COLO668 (cell line): ENCODE measurements at regions not wholly inside any gene's neighbourhood (a gene's known extent, or its start where the extent isn't known, plus 50 kb on each side); places are given as distances from the start of the nearest gene placed in this dataset.
A peak's percentile ranks its signal among the peaks of the same experiment; 100 is the strongest.

ENCODE experiments used
- DNase-seq: peaks from one replicate; lab custom pipeline; 2025; ENCODE audit not compliant: unreplicated experiment; lab: John Stamatoyannopoulos, UW

DNA sequence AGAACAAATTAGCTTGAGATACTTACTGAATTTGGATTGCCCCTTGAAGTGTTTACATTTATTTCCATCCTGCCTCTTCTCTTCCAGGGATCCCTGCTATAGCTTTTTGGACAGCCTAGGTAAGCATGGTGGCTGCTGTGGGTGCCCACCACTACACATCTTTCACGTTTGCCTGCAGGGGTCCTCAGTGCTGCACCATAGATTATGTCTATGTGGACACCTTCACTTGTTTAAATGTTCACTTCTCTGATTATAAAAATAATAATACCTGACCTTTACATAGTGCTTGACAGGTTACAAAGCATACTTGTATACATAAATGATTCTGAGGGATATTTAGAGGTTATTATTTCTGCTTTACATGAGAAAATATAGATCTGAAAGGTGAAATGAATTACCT, 67.9 kb upstream of the SLC4A4 start:
- peak; percentile 45 for DNase-seq

DNA sequence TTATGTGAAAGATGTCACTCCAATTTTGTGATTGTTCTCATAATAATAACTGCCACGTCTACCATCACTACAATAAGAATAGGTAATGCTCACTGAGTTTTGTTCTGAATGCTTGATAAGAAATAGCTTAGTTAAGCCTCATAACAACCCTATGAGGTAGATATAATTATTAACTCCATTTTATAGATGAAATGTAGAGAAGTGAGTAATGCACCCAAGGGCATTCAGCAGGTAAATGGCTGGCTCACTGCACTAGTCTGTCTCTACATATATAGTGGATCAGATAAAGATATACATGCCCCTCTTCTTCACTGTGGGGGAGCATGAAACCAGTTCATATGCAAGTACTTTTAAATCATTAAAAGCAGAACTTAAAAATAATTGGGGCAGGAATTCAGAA, 65.8 kb upstream of the SLC4A4 start:
- DNase-seq: no peak

DNA sequence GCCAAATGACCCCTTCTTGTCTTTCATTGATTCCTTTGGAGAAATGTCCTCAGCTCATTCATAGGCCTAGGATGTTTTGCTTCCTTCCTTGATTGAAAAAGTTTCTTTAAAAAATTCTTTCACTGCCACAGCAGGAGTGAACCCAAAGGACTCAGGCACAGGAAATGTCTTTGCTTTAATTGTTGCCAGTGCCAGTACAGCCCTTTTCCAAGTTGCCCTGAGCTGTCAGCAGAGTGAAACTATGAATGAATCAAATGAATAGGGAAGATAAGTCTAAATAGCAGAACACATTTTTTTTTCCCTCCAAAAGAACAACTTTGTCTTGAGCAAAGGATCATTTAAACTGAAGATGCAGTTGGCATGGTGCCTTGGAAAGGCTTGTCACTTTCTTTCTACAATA, 63.8 kb upstream of the SLC4A4 start:
- DNase-seq: no peak

DNA sequence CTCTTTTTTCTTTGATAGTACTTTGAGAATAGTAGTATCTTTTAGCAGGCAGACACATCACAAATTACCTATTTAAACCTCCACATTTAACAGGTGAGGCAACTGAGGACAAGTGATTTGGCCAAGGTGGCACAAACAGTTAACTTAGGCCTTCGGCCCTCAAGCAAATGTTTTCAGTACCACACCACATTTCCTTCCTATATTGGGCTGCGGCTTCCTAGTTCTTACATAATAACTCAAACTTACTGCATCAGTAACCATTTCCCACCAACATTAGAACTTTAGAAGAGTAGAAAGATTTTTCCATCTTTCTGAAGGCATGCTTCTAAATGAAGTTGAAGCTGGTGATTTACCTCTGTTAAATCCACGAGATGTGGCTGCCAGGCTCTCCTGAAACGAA, 63.2 kb upstream of the SLC4A4 start:
- no peak for DNase-seq

DNA sequence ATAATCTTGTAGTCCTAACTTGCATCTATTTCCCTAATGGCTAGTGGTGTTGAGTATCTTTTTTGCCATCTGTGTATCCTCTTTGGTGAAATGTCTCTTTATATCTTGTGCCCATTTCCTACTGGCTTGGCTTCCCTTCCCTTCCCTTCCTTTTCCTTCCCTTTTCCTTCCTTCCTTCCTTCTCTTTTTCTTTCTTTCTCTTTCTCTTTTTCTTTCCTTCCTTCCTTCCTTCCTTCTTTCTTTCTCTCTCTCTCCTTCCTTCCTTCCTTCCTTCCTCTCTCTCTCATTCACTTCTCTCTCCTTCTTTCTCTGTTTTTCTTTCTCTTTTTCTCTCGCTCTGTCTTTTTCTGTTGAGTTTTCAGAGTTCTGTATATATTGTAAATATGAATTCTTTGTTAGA, 61.5 kb upstream of the SLC4A4 start:
- no peak for DNase-seq

DNA sequence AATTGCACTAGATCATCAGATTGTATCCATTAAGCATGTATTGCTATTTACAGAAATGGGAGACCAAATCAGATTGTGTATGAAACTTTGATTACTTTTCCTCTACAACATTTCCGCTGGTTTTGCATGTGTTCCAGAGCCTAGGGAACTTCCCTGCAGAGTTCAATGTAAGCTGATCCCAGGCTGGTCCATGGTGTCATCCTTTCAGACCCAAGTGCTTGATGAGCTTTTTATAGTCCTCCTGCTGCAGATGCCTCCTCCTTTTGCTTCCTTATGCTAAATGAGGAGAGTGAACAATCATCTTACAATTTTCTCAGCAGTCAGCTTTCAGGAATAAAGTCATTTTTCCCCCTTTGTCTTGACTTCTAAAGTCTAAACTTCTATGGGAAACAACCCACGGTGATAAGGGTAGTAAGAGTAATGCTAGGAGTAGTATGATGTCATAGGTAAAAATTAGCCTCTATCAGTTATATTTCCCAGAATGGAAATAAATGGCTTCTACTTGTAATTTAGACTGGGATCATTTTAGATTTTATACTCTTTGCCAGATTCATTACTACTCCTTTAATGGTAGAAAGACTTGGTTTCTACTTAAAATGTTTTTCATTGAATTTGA, 55.1 kb upstream of the SLC4A4 start:
- DNase-seq: no peak

DNA sequence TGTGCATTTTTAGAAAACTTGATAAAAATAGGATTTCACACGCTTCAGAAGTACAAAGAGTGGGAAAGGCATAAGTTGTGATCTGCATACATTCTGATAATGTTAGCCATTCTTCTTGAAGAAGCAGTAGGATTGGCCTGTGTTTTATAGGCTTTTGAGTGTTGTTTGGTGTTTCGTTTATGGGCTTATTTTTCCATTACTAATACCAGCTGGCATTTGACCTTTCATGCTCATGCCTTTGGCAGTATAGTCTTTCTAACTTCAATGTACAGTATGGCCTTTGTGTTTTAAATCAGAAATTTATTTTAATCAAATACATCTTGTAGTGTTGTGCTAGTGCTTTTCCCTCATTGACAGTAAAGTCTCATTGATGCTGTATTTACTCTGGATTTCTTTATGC, 51.5 kb upstream of the SLC4A4 start:
- DNase-seq: no peak

DNA sequence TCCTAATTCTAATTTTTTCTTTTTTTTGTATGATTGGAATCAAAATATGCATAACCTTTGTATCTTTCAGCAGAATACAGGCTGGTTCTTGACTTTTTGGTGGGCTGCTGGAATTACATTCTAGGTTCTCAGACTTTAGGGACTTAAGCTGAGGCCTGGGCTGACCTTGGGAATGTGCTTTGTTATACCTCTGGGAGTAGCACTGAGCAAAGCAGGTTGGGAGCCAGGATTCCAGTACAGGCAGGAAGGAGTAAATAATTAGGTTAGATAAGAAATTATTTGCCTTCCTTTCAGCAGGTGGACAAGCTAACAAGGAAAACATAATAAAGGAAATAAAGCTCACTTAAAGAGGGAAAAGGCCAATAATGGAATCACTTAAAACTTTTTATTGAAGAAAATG, 49.9 kb upstream of the SLC4A4 start:
- DNase-seq: no peak
